NCI-H526 (cell line): ENCODE measurements at regions not wholly inside any gene's neighbourhood (a gene's known extent, or its start where the extent isn't known, plus 50 kb on each side); places are given as distances from the start of the nearest gene placed in this dataset.
"Not testable (repeated sequence)": the region's sequence is repeated elsewhere in the genome, so short reads cannot be mapped to it uniquely, and the experiment has no call there.

Experiments used
- DNase-seq, 2 experiments: peaks; one replicate each; lab custom pipeline; 2025; lab: John Stamatoyannopoulos, UW

DNA sequence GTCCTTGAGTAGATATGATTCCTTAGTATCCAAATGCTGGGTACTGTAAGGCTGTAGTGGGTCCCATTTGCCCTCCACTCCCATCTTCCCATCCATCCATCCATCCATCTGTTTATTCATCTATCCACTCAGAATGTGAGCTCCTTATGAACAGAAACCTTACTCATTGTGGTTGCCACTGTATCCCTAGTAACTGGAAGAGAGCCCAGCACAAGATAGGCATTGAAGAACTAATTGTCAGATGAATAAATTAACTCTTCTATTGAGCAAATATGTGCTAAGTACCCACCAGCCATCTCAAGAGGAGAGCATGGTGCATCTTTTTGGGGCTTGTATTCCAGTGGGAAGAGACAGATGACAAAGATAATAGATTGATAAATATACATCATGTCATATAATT is 86.4 kb upstream of the SEZ6L start:
- DNase-seq: no peak

GRCh38 chr22:26086359-26086758 is 82.9 kb upstream of the SEZ6L start:
- peak in 1 of 2 experiments; percentile 31 for DNase-seq

DNA sequence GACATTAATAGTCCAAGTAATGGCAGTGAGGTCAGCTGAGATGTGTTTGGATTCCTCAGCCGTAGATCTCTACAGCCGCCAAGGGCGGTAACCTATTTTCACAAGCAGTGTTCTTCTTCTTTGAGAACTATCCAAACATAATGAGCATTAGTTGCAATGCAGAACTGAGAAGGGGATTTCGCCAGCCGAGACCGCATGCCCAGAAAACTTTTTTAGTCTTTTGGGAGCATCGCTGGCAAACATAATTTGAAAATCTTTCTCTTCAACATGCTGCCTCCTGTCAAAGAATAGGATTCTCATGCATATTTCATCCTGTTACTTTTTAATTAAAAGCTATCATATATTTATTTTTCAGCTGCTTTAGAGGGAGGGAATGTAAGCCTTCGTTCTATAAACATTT is 81.4 kb upstream of the SEZ6L start:
- no peak for DNase-seq

- no peak for DNase-seq
These were observed 78.4 kb upstream of the SEZ6L start for GRCh38 chr22:26090821-26091220.

DNA sequence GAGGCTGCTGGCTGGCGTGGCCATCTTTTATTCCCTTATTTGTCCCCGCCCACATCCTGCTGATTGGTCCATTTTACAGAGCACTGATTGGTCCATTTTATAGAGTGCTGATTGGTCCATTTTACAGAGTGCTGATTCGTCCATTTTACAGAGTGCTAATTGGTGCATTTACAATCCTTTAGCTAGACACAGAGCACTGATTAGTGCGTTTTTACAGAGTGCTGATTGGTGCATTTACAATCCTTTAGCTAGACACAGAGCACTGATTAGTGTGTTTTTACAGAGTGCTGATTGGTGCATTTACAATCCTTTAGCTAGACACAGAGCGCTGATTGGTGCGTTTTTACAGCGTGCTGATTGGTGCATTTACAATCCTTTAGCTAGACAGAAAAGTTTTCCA is 74.8 kb upstream of the SEZ6L start:
- not testable (repeated sequence) for DNase-seq

DNA sequence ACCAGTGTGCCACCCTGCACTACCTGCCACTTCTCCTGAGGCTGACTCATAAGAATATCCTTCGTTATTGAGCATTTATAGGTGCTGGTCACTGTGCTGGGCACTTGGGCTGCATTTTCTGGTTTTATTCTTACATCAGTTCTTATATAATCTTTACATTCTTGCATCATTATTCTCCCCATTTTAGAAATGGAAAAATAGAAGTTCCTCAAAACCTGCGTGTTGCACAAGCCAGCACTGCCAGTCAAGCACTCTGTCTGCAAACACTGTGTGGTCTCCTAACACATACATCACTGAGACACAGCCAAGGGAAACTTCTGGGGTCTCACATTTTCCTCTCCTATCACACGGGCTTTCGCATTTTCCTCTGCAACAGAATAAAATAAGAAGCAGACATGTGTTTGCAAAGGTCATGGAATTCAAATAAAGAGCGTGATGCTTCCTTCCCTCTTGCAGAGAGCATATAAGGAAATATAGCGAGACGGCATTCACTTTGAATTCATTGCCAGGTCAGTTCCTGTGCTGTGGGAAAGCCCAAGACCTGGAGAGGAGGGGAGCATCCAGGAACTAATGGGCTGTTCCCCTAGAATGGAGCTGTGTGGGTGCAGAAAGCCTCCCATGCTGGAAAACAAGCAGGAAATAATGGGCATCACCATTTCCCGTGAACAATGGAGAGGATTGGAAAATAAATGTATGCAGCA is 73.9 kb upstream of the SEZ6L start:
- DNase-seq: no peak

GRCh38 chr22:26097411-26097810 is 71.9 kb upstream of the SEZ6L start:
- no peak for DNase-seq

- no peak for DNase-seq
These were observed 71.4 kb upstream of the SEZ6L start for GRCh38 chr22:26097840-26098239.

GRCh38 chr22:26103023-26103422 is 66.2 kb upstream of the SEZ6L start:
- DNase-seq: no peak

- DNase-seq: no peak
These were observed 62.9 kb upstream of the SEZ6L start for GRCh38 chr22:26106412-26106811.

GRCh38 chr22:26109686-26110315 is 59.5 kb upstream of the SEZ6L start:
- DNase-seq: no peak

DNA sequence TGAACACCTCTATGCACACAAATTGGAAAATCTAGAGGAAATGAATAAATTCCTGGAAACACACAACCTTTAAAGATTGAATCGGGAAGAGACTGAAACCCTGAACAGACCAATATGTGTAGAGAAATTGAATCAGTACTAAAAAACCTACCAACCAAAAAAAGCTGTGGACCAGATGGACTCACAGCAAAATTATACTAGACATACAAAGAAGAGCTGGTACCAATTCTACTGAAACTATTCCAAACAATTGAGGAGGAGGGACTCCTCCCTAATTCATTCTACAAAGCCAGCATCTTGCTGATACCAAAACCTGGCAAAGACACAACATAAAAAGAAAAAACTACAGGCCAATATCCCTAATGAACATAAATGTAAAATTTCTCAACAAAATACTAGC is 54.4 kb upstream of the SEZ6L start:
- DNase-seq: no peak

- DNase-seq: no peak
These were observed 54.0 kb upstream of the SEZ6L start for GRCh38 chr22:26115266-26115665.
